ENCODE measurements at regions not wholly inside any gene's neighbourhood (a gene's known extent, or its start where the extent isn't known, plus 50 kb on each side); places are given as distances from the start of the nearest gene placed in this dataset.

GRCh38 chr1:219686171-219686570, 73.3 kb upstream of the ZC3H11B start:
- TF ChIP-seq CTCF (tag by site-specific recombination; IDR thresholded peaks at IDR 0.05) (no peak), PRDM1 (tag by site-specific recombination; IDR thresholded peaks at IDR 0.05) (no peak), PATZ1 (tag by site-specific recombination; IDR thresholded peaks at IDR 0.05) (no peak), ATF2 (tag by site-specific recombination; IDR thresholded peaks at IDR 0.05; ENCODE audit: low read depth) (no peak)
